GM23338 (cell line): ENCODE measurements at regions not wholly inside any gene's neighbourhood (a gene's known extent, or its start where the extent isn't known, plus 50 kb on each side); places are given as distances from the start of the nearest gene placed in this dataset.

Experiments used
- ATAC-seq: fragments of 200-7000 bp; cut with Tn5 transposase; 3 replicates; pipeline ENCODE4 v1.9.1; 2020
- DNase-seq: peaks from one replicate; pipeline ENCODE4 v3.0.0-alpha.2; 2015; ENCODE audit warnings: low spot score
- H2AFZ ChIP-seq: fragments of 200-600 bp; sonication (generic); 2 replicates; pipeline ENCODE4 v1.8.0; 2016; ENCODE audit warnings: antibody characterized with exemption, mild to moderate bottlenecking, moderate library complexity
- H3F3A ChIP-seq: fragments of 200-600 bp; sonication (generic); replicated peaks from 2 replicates; pipeline ENCODE4 v1.8.0; 2017; ENCODE audit warnings: antibody characterized with exemption, mixed run types, low read depth
- H3K27ac ChIP-seq: fragments of 200-600 bp; sonication (generic); 2 replicates; pipeline ENCODE4 v1.6.1; 2016; ENCODE audit warnings: low read depth
- H3K27me3 ChIP-seq: fragments of 200-600 bp; sonication (generic); 2 replicates; pipeline ENCODE4 v1.8.0; 2016; ENCODE audit warnings: mild to moderate bottlenecking, mixed run types, moderate library complexity; ENCODE audit not compliant: insufficient read depth
- H3K36me3 ChIP-seq: fragments of 200-600 bp; sonication (generic); 2 replicates; pipeline ENCODE4 v1.8.0; 2016; ENCODE audit warnings: mild to moderate bottlenecking; ENCODE audit not compliant: insufficient read depth
- H3K4me1 ChIP-seq: fragments of 200-600 bp; sonication (generic); 2 replicates; pipeline ENCODE4 v1.8.0; 2016; ENCODE audit warnings: mild to moderate bottlenecking, moderate library complexity; ENCODE audit not compliant: insufficient read depth
- H3K4me2 ChIP-seq: fragments of 200-600 bp; sonication (generic); 2 replicates; pipeline ENCODE4 v1.7.1; 2017; ENCODE audit warnings: mixed run types
- H3K4me3 ChIP-seq: fragments of 200-600 bp; sonication (generic); 2 replicates; pipeline ENCODE4 v1.6.1; 2016; ENCODE audit warnings: mixed run types
- H3K79me2 ChIP-seq: fragments of 200-600 bp; sonication (generic); replicated peaks from 2 replicates; pipeline ENCODE4 v1.8.0; 2017; ENCODE audit warnings: mild to moderate bottlenecking; ENCODE audit not compliant: insufficient read depth
- H3K9me2 ChIP-seq: fragments of 200-600 bp; sonication (generic); 2 replicates; pipeline ENCODE4 v1.8.0; 2017; ENCODE audit not compliant: insufficient read depth
- H4K20me1 ChIP-seq: fragments of 200-600 bp; sonication (generic); replicated peaks from 2 replicates; pipeline ENCODE4 v1.8.0; 2017; ENCODE audit warnings: mild to moderate bottlenecking; ENCODE audit not compliant: insufficient read depth
- H3K27ac Mint-ChIP-seq: 2 replicates; pipeline ENCODE4 v1.8.0; 2020; ENCODE audit warnings: inconsistent platforms, mild to moderate bottlenecking, moderate library complexity, mixed read lengths
- H3K27me3 Mint-ChIP-seq: 3 replicates; pipeline ENCODE4 v1.8.0; 2022; ENCODE audit warnings: low read depth, mild to moderate bottlenecking, moderate library complexity, mixed read lengths, inconsistent platforms; ENCODE audit not compliant: insufficient read depth, poor library complexity
- H3K36me3 Mint-ChIP-seq: 3 replicates; pipeline ENCODE4 v1.8.0; 2021; ENCODE audit warnings: low read depth, mild to moderate bottlenecking, inconsistent platforms, moderate library complexity, mixed read lengths
- H3K4me1 Mint-ChIP-seq: 3 replicates; pipeline ENCODE4 v1.8.0; 2020; ENCODE audit warnings: mild to moderate bottlenecking, inconsistent platforms, mixed read lengths
- H3K4me3 Mint-ChIP-seq: 3 replicates; pipeline ENCODE4 v1.8.0; 2021; ENCODE audit warnings: moderate library complexity, mild to moderate bottlenecking, inconsistent platforms, mixed read lengths
- H3K9me3 Mint-ChIP-seq: 3 replicates; pipeline ENCODE4 v1.8.0; 2020; ENCODE audit warnings: moderate library complexity, mild to moderate bottlenecking, inconsistent platforms, mixed read lengths
- CREB1 ChIP-seq: fragments of 250-450 bp; sonication (Bioruptor Pico); IDR thresholded peaks from 2 replicates; pipeline ENCODE4 v1.5.0; 2020; ENCODE audit warnings: low read depth, mild to moderate bottlenecking, moderate library complexity
- EZH2 ChIP-seq: fragments of 200-600 bp; sonication (generic); IDR thresholded peaks from one replicate; pipeline ENCODE4 v1.8.0; 2017; ENCODE audit warnings: antibody characterized with exemption, mild to moderate bottlenecking, low read depth; ENCODE audit not compliant: unreplicated experiment
- EZH2phosphoT487 ChIP-seq: fragments of 200-600 bp; sonication (generic); IDR thresholded peaks from one replicate; pipeline ENCODE4 v1.8.1; 2018; ENCODE audit warnings: antibody characterized with exemption; ENCODE audit not compliant: unreplicated experiment
- JUNB ChIP-seq: IDR thresholded peaks from one replicate; pipeline ENCODE4 v1.6.1; 2016; ENCODE audit warnings: antibody characterized with exemption; ENCODE audit not compliant: unreplicated experiment
- NANOG ChIP-seq: IDR thresholded peaks from 2 replicates; pipeline ENCODE4 v1.6.1; 2016; ENCODE audit warnings: antibody characterized with exemption, borderline replicate concordance
- POLR2AphosphoS5 ChIP-seq: IDR thresholded peaks from 2 replicates; pipeline ENCODE4 v1.6.1; 2016; ENCODE audit warnings: antibody characterized with exemption, low read depth
- STAT1 ChIP-seq: IDR thresholded peaks from one replicate; pipeline ENCODE4 v1.6.1; 2016; ENCODE audit warnings: antibody characterized with exemption; ENCODE audit not compliant: unreplicated experiment
- ZNF114 ChIP-seq: fragments of 250-450 bp; sonication (Bioruptor Pico); IDR thresholded peaks from 2 replicates; pipeline ENCODE4 v1.5.0; 2020; ENCODE audit warnings: mild to moderate bottlenecking, moderate library complexity
- ZNF331 ChIP-seq: fragments of 250-450 bp; sonication (Bioruptor Pico); IDR thresholded peaks from 2 replicates; pipeline ENCODE4 v1.5.0; 2020; ENCODE audit warnings: low read depth, mild to moderate bottlenecking, moderate library complexity
- TF ChIP-seq, protein P1 (sequence below), 2 experiments: fragments of 200-600 bp in 1 of 2; sonication (generic) in 1 of 2; conservative IDR thresholded peaks; 2 replicates each; pipeline versions ENCODE4 v1.5.1 to v1.6.1; 2016 to 2017; ENCODE audit warnings: antibody characterized with exemption in 2 of 2, low read depth in 2 of 2, mild to moderate bottlenecking in 2 of 2, moderate library complexity in 1 of 2
- TF ChIP-seq, protein P2 (sequence below): IDR thresholded peaks from 2 replicates; pipeline ENCODE4 v1.6.1; 2016; ENCODE audit warnings: antibody characterized with exemption
- TF ChIP-seq, protein P3 (sequence below): IDR thresholded peaks from one replicate; pipeline ENCODE4 v1.6.1; 2018; ENCODE audit warnings: antibody characterized with exemption; ENCODE audit not compliant: unreplicated experiment

DNA sequence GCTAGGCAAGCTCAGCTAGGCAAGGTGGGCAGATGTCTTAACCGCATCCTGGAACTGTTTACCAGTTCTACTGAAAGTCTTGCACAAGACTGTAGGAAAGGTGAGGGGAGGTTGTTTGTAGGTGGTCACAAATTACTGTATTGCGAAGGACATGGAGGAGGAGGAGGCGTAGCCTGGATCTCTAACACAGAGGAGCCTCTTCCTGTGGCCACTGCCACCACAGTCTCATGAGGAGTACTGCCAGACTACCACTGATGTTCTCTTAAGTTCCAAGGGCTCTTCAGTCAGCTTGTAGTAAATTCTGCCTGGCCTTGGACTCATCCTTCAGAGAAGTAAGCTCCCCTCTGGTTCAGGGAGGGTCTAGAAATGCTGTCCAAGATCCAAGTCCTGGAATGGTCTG, 258.6 kb downstream of the FAT4 start:
- no peak for ATAC-seq
- no peaks in the 10 kb centered on the region for H3K4me1 Mint-ChIP-seq
- no peak overlapping the region for H3K27ac Mint-ChIP-seq
- no peak overlapping the region for H3K4me2 ChIP-seq
- H4K20me1 ChIP-seq, result no peaks in the 10 kb centered on the region
- H3K79me2 ChIP-seq, result no peaks in the 10 kb centered on the region
- DNase-seq, result no peak
- no peak overlapping the region for H3K27ac ChIP-seq
- H3K36me3 ChIP-seq, result no peaks in the 10 kb centered on the region
- H3K4me3 Mint-ChIP-seq, result no peak overlapping the region
- H3K27me3 Mint-ChIP-seq, result peaks cover 4% of the 10 kb centered on the region
- H3K4me3 ChIP-seq, result no peak overlapping the region
- no peaks in the 10 kb centered on the region for H3K4me1 ChIP-seq
- no peaks in the 10 kb centered on the region for H3K27me3 ChIP-seq
- no peaks in the 10 kb centered on the region; the same call in 1 of the 2 replicates for H3K9me2 ChIP-seq
- TF ChIP-seq, protein P1, sequence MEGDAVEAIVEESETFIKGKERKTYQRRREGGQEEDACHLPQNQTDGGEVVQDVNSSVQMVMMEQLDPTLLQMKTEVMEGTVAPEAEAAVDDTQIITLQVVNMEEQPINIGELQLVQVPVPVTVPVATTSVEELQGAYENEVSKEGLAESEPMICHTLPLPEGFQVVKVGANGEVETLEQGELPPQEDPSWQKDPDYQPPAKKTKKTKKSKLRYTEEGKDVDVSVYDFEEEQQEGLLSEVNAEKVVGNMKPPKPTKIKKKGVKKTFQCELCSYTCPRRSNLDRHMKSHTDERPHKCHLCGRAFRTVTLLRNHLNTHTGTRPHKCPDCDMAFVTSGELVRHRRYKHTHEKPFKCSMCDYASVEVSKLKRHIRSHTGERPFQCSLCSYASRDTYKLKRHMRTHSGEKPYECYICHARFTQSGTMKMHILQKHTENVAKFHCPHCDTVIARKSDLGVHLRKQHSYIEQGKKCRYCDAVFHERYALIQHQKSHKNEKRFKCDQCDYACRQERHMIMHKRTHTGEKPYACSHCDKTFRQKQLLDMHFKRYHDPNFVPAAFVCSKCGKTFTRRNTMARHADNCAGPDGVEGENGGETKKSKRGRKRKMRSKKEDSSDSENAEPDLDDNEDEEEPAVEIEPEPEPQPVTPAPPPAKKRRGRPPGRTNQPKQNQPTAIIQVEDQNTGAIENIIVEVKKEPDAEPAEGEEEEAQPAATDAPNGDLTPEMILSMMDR (conservative IDR thresholded peaks at IDR 0.05; ENCODE audit: low read depth in 2 of 2), result no peak
- TF ChIP-seq NANOG (no peak), ZNF331 (CRISPR knock-in tag) (no peak), ZNF114 (CRISPR knock-in tag) (no peak), EZH2phosphoT487 (no peak), CREB1 (CRISPR knock-in tag) (no peak), POLR2AphosphoS5 (no peak), STAT1 (no peak)
- TF ChIP-seq, protein P2, sequence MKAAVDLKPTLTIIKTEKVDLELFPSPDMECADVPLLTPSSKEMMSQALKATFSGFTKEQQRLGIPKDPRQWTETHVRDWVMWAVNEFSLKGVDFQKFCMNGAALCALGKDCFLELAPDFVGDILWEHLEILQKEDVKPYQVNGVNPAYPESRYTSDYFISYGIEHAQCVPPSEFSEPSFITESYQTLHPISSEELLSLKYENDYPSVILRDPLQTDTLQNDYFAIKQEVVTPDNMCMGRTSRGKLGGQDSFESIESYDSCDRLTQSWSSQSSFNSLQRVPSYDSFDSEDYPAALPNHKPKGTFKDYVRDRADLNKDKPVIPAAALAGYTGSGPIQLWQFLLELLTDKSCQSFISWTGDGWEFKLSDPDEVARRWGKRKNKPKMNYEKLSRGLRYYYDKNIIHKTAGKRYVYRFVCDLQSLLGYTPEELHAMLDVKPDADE, result no peak
- peaks cover 6% of the 10 kb centered on the region; the same call in 1 of the 3 replicates for H3K36me3 Mint-ChIP-seq
- peaks cover 17% of the 10 kb centered on the region; the same call in 2 of the 3 replicates for H3K9me3 Mint-ChIP-seq
- no peak overlapping the region for H2AFZ ChIP-seq
- no peaks in the 10 kb centered on the region for H3F3A ChIP-seq

DNA sequence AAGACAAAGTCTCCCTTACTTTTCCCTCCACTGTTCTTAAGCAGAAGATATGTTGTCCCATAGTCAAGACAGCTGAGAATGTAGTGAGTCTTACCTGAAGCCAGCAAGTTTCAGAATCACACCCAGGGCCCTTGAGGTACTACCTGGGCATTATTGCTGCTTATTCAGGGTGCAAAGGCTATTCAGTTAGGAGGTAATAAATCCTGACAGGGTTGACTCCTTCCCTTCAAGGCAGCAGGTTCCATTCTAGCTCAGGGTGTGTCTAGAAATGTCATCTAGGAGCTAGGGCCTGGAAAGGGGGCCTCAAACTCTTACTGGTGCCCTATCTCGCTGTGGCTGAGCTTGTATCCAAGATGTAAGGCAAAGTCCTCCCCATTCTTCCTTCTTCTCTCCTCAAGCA, 259.0 kb downstream of the FAT4 start:
- no peaks in the 10 kb centered on the region for H3K36me3 ChIP-seq
- no peak overlapping the region for H3K27ac Mint-ChIP-seq
- H2AFZ ChIP-seq, result peak overlapping the region; percentile 67; the same call in 1 of the 2 replicates
- no peaks in the 10 kb centered on the region for H3K4me1 ChIP-seq
- no peak overlapping the region for H3K4me3 ChIP-seq
- H3K4me1 Mint-ChIP-seq, result no peaks in the 10 kb centered on the region
- H3K27ac ChIP-seq, result no peak overlapping the region
- H3K9me3 Mint-ChIP-seq, result peaks cover 16% of the 10 kb centered on the region; the same call in 2 of the 3 replicates
- H3K9me2 ChIP-seq, result no peaks in the 10 kb centered on the region; the same call in 1 of the 2 replicates
- no peaks in the 10 kb centered on the region for H3F3A ChIP-seq
- no peak overlapping the region for H3K4me2 ChIP-seq
- no peaks in the 10 kb centered on the region for H3K79me2 ChIP-seq
- H3K27me3 Mint-ChIP-seq, result peaks cover 4% of the 10 kb centered on the region
- DNase-seq, result no peak
- no peak for ATAC-seq
- H3K27me3 ChIP-seq, result no peaks in the 10 kb centered on the region
- H4K20me1 ChIP-seq, result no peaks in the 10 kb centered on the region
- H3K36me3 Mint-ChIP-seq, result peaks cover 6% of the 10 kb centered on the region; the same call in 1 of the 3 replicates
- no peak overlapping the region for H3K4me3 Mint-ChIP-seq
- TF ChIP-seq CREB1 (CRISPR knock-in tag) (no peak), EZH2 (no peak), NANOG (no peak), JUNB (no peak), EZH2phosphoT487 (no peak), POLR2AphosphoS5 (no peak)
- TF ChIP-seq, protein P3, sequence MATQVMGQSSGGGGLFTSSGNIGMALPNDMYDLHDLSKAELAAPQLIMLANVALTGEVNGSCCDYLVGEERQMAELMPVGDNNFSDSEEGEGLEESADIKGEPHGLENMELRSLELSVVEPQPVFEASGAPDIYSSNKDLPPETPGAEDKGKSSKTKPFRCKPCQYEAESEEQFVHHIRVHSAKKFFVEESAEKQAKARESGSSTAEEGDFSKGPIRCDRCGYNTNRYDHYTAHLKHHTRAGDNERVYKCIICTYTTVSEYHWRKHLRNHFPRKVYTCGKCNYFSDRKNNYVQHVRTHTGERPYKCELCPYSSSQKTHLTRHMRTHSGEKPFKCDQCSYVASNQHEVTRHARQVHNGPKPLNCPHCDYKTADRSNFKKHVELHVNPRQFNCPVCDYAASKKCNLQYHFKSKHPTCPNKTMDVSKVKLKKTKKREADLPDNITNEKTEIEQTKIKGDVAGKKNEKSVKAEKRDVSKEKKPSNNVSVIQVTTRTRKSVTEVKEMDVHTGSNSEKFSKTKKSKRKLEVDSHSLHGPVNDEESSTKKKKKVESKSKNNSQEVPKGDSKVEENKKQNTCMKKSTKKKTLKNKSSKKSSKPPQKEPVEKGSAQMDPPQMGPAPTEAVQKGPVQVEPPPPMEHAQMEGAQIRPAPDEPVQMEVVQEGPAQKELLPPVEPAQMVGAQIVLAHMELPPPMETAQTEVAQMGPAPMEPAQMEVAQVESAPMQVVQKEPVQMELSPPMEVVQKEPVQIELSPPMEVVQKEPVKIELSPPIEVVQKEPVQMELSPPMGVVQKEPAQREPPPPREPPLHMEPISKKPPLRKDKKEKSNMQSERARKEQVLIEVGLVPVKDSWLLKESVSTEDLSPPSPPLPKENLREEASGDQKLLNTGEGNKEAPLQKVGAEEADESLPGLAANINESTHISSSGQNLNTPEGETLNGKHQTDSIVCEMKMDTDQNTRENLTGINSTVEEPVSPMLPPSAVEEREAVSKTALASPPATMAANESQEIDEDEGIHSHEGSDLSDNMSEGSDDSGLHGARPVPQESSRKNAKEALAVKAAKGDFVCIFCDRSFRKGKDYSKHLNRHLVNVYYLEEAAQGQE, result no peak
